HEK293 (cell line): ENCODE measurements at regions not wholly inside any gene's neighbourhood (a gene's known extent, or its start where the extent isn't known, plus 50 kb on each side); places are given as distances from the start of the nearest gene placed in this dataset.

Source experiments
- BCL11A ChIP-seq: fragments of 450-650 bp; formaldehyde crosslinking; IDR thresholded peaks from 2 replicates; pipeline ENCODE4 v1.5.1; 2016; ENCODE audit warnings: low read depth, missing biosample characterization, missing genetic modification characterization
- EGR2 ChIP-seq: fragments of 450-650 bp; formaldehyde crosslinking; IDR thresholded peaks from 2 replicates; pipeline ENCODE4 v1.5.1; 2016; ENCODE audit warnings: low read depth, missing biosample characterization, missing genetic modification characterization
- TSHZ1 ChIP-seq: fragments of 450-650 bp; formaldehyde crosslinking; IDR thresholded peaks from 2 replicates; pipeline ENCODE4 v1.5.1; 2016; ENCODE audit warnings: missing biosample characterization, missing genetic modification characterization, borderline replicate concordance
- ZNF239 ChIP-seq: fragments of 450-650 bp; formaldehyde crosslinking; IDR thresholded peaks from 2 replicates; pipeline ENCODE4 v1.5.1; 2016; ENCODE audit warnings: missing biosample characterization, missing genetic modification characterization
- ZNF311 ChIP-seq: fragments of 450-650 bp; formaldehyde crosslinking; IDR thresholded peaks from 2 replicates; pipeline ENCODE4 v1.5.1; 2017; ENCODE audit warnings: missing biosample characterization, missing genetic modification characterization, borderline replicate concordance
- ZNF324 ChIP-seq: fragments of 450-650 bp; formaldehyde crosslinking; IDR thresholded peaks from 2 replicates; pipeline ENCODE4 v1.5.1; 2016; ENCODE audit warnings: missing biosample characterization, missing genetic modification characterization
- TF ChIP-seq, protein P1 (sequence below): fragments of 450-650 bp; formaldehyde crosslinking; IDR thresholded peaks from 2 replicates; pipeline ENCODE4 v1.5.1; 2016; ENCODE audit warnings: missing biosample characterization, missing genetic modification characterization
- TF ChIP-seq, protein P2 (sequence below): fragments of 450-650 bp; formaldehyde crosslinking; IDR thresholded peaks from 2 replicates; pipeline ENCODE4 v1.5.1; 2016; ENCODE audit warnings: missing biosample characterization, missing genetic modification characterization

GRCh38 chr1:157245823-157246222, 107.6 kb upstream of the ETV3 start:
- TF ChIP-seq, protein P1, sequence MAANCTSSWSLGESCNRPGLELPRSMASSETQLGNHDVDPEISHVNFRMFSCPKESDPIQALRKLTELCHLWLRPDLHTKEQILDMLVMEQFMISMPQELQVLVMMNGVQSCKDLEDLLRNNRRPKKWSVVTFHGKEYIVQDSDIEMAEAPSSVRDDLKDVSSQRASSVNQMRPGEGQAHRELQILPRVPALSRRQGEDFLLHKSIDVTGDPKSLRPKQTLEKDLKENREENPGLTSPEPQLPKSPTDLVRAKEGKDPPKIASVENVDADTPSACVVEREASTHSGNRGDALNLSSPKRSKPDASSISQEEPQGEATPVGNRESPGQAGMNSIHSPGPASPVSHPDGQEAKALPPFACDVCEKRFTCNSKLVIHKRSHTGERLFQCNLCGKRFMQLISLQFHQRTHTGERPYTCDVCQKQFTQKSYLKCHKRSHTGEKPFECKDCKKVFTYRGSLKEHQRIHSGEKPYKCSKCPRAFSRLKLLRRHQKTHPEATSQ (tag by site-specific recombination), result no peak
- TF ChIP-seq, protein P2, sequence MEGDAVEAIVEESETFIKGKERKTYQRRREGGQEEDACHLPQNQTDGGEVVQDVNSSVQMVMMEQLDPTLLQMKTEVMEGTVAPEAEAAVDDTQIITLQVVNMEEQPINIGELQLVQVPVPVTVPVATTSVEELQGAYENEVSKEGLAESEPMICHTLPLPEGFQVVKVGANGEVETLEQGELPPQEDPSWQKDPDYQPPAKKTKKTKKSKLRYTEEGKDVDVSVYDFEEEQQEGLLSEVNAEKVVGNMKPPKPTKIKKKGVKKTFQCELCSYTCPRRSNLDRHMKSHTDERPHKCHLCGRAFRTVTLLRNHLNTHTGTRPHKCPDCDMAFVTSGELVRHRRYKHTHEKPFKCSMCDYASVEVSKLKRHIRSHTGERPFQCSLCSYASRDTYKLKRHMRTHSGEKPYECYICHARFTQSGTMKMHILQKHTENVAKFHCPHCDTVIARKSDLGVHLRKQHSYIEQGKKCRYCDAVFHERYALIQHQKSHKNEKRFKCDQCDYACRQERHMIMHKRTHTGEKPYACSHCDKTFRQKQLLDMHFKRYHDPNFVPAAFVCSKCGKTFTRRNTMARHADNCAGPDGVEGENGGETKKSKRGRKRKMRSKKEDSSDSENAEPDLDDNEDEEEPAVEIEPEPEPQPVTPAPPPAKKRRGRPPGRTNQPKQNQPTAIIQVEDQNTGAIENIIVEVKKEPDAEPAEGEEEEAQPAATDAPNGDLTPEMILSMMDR (tag by site-specific recombination), result no peak
- TF ChIP-seq EGR2 (tag by site-specific recombination) (no peak), TSHZ1 (no peak), ZNF311 (tag by site-specific recombination) (no peak), BCL11A (tag by site-specific recombination) (no peak), ZNF324 (tag by site-specific recombination) (no peak), ZNF239 (tag by site-specific recombination) (no peak)
